ENCODE measurements at regions not wholly inside any gene's neighbourhood (a gene's known extent, or its start where the extent isn't known, plus 50 kb on each side); places are given as distances from the start of the nearest gene placed in this dataset.
"Not testable (repeated sequence)": the region's sequence is repeated elsewhere in the genome, so short reads cannot be mapped to it uniquely, and the experiment has no call there.

GRCh38 chr15:88995449-88995848 is 82.3 kb upstream of the MFGE8 start:
- no peak for DNase-seq (ENCODE audit: low spot score, unreplicated experiment)
- Mint-ChIP-seq H3K27me3 (peaks cover 8% of the 10 kb centered on the region), H3K9me3 (ENCODE audit: low read depth) (no peaks in the 10 kb centered on the region), H3K4me3 (ENCODE audit: low read depth) (no peak overlapping the region), H3K4me1 (ENCODE audit: low read depth) (peaks cover 16% of the 10 kb centered on the region), H3K27ac (no peak overlapping the region), H3K36me3 (ENCODE audit: insufficient read depth) (no peaks in the 10 kb centered on the region)
- TF ChIP-seq, protein P1, sequence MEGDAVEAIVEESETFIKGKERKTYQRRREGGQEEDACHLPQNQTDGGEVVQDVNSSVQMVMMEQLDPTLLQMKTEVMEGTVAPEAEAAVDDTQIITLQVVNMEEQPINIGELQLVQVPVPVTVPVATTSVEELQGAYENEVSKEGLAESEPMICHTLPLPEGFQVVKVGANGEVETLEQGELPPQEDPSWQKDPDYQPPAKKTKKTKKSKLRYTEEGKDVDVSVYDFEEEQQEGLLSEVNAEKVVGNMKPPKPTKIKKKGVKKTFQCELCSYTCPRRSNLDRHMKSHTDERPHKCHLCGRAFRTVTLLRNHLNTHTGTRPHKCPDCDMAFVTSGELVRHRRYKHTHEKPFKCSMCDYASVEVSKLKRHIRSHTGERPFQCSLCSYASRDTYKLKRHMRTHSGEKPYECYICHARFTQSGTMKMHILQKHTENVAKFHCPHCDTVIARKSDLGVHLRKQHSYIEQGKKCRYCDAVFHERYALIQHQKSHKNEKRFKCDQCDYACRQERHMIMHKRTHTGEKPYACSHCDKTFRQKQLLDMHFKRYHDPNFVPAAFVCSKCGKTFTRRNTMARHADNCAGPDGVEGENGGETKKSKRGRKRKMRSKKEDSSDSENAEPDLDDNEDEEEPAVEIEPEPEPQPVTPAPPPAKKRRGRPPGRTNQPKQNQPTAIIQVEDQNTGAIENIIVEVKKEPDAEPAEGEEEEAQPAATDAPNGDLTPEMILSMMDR (IDR thresholded peaks at IDR 0.05; ENCODE audit: unreplicated experiment) = no peak

DNA sequence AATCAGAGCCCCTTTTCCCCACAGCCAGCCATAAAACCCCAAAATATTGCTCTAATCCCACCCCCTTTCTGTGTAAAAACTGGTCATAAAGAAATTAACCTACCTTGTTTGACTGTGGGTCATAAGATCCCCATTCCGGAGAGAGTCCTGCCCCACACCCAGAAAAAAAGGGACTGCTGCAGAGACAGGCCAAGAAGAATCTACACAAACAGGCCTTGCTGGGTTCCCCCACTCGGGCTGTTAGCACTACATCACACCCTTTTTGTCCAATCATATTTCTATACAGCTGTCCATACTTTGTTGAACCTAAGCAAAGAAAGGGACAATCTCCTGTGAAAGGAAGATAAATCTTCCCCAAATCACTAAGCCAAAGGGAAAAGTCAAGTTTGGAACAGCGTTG is 84.4 kb upstream of the MFGE8 start:
- Mint-ChIP-seq H3K4me1 (ENCODE audit: low read depth) (peaks cover 13% of the 10 kb centered on the region), H3K36me3 (ENCODE audit: insufficient read depth) (no peaks in the 10 kb centered on the region), H3K4me3 (ENCODE audit: low read depth) (no peak overlapping the region), H3K27me3 (peaks cover 1% of the 10 kb centered on the region), H3K27ac (no peak overlapping the region), H3K9me3 (ENCODE audit: low read depth) (no peaks in the 10 kb centered on the region)
- no peak for DNase-seq (ENCODE audit: low spot score, unreplicated experiment)
- TF ChIP-seq, protein P1 (IDR thresholded peaks at IDR 0.05; ENCODE audit: unreplicated experiment) = no peak

- Mint-ChIP-seq H3K27me3 (peaks cover 5% of the 10 kb centered on the region), H3K4me3 (ENCODE audit: low read depth) (no peak overlapping the region), H3K9me3 (ENCODE audit: low read depth) (no peaks in the 10 kb centered on the region), H3K27ac (no peak overlapping the region), H3K4me1 (ENCODE audit: low read depth) (peaks cover 19% of the 10 kb centered on the region), H3K36me3 (ENCODE audit: insufficient read depth) (no peaks in the 10 kb centered on the region)
- TF ChIP-seq, protein P1 (IDR thresholded peaks at IDR 0.05; ENCODE audit: unreplicated experiment) = no peak
- DNase-seq (ENCODE audit: low spot score, unreplicated experiment) = no peak
Measured at GRCh38 chr15:88998980-88999713, 86.0 kb upstream of the MFGE8 start.

- Mint-ChIP-seq H3K4me1 (ENCODE audit: low read depth) (peaks cover 15% of the 10 kb centered on the region), H3K27me3 (peaks cover 11% of the 10 kb centered on the region)
- not testable (repeated sequence) for DNase-seq (ENCODE audit: low spot score, unreplicated experiment); H3K36me3 Mint-ChIP-seq (ENCODE audit: insufficient read depth); H3K4me3 Mint-ChIP-seq (ENCODE audit: low read depth); H3K27ac Mint-ChIP-seq; H3K9me3 Mint-ChIP-seq (ENCODE audit: low read depth)
Measured at GRCh38 chr15:89001708-89002275, 86.5 kb upstream of the ABHD2 start.

DNA sequence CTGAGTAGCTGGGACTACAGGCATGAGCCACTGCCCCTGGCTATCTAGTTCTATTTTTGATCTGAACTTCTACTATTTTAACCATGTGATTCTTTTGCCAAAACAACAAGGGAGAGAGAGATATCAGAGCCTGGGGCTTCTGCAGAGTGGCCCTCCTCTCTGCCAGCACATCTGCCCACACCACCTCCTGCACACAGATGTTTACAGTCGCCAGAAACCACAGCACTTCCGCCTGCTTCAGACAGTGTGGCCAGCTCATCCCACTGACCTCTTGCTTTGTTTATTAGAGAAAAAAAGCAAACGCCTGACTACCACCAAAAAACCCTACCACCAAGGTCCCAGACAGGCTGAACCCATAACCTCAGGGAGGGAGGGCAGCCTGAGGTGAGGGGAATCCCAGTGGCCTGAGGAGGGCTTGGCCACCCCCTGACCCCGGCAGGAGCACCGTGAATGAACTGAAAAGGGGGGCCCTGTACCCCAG is 85.9 kb upstream of the ABHD2 start:
- H3K27ac Mint-ChIP-seq = no peak overlapping the region
- H3K36me3 Mint-ChIP-seq (ENCODE audit: insufficient read depth) = no peaks in the 10 kb centered on the region
- no peak overlapping the region for H3K4me3 Mint-ChIP-seq (ENCODE audit: low read depth)
- TF ChIP-seq, protein P1 (IDR thresholded peaks at IDR 0.05; ENCODE audit: unreplicated experiment) = no peak
- H3K9me3 Mint-ChIP-seq (ENCODE audit: low read depth) = no peaks in the 10 kb centered on the region
- H3K4me1 Mint-ChIP-seq (ENCODE audit: low read depth) = peaks cover 15% of the 10 kb centered on the region
- H3K27me3 Mint-ChIP-seq = peaks cover 11% of the 10 kb centered on the region
- DNase-seq (ENCODE audit: low spot score, unreplicated experiment) = no peak

- peaks cover 11% of the 10 kb centered on the region for H3K27me3 Mint-ChIP-seq
- peaks cover 13% of the 10 kb centered on the region for H3K4me1 Mint-ChIP-seq (ENCODE audit: low read depth)
- H3K9me3 Mint-ChIP-seq (ENCODE audit: low read depth) = no peaks in the 10 kb centered on the region
- no peak overlapping the region for H3K4me3 Mint-ChIP-seq (ENCODE audit: low read depth)
- no peak overlapping the region for H3K27ac Mint-ChIP-seq
- TF ChIP-seq, protein P1 (IDR thresholded peaks at IDR 0.05; ENCODE audit: unreplicated experiment) = no peak
- no peak for DNase-seq (ENCODE audit: low spot score, unreplicated experiment)
- no peaks in the 10 kb centered on the region for H3K36me3 Mint-ChIP-seq (ENCODE audit: insufficient read depth)
Measured at GRCh38 chr15:89002830-89003229, 85.4 kb upstream of the ABHD2 start.

Measured in progenitor cell of endocrine pancreas (in vitro differentiated cells).